ENCODE measurements at regions not wholly inside any gene's neighbourhood (a gene's known extent, or its start where the extent isn't known, plus 50 kb on each side); places are given as distances from the start of the nearest gene placed in this dataset.

GRCh38 chr5:56606192-56606591 lies 209.2 kb upstream of the MAP3K1 start:
- TF ChIP-seq CTCF (IDR thresholded peaks at IDR 0.05) (no peak), POLR2A (IDR thresholded peaks at IDR 0.05) (no peak)

Data from uterus (tissue), 2 donors.